H9 (cell line): ENCODE measurements at regions not wholly inside any gene's neighbourhood (a gene's known extent, or its start where the extent isn't known, plus 50 kb on each side); places are given as distances from the start of the nearest gene placed in this dataset.

Experiments used
- DNase-seq: peaks from one replicate; pipeline ENCODE4 v3.0.0-alpha.2; 2017
- H2AFZ ChIP-seq: one replicate; pipeline ENCODE4 v1.6.1; 2013; ENCODE audit warnings: mild to moderate bottlenecking, low read length, control low read depth, moderate library complexity
- H2AK5ac ChIP-seq: 2 replicates; pipeline ENCODE4 v1.6.1; 2013; ENCODE audit warnings: low read length, control low read depth, mixed read lengths; ENCODE audit not compliant: insufficient read length
- H2BK120ac ChIP-seq: one replicate; pipeline ENCODE4 v1.6.1; 2013; ENCODE audit warnings: low read depth, mild to moderate bottlenecking, low read length, control low read depth, inconsistent platforms; ENCODE audit not compliant: poor library complexity, severe bottlenecking
- H2BK12ac ChIP-seq: 2 replicates; pipeline ENCODE4 v1.6.1; 2013; ENCODE audit warnings: low read length, control low read depth, mixed read lengths, low read depth; ENCODE audit not compliant: insufficient read length
- H2BK15ac ChIP-seq: 2 replicates; pipeline ENCODE4 v1.6.1; 2013; ENCODE audit warnings: low read depth, low read length, control low read depth
- H2BK20ac ChIP-seq: one replicate; pipeline ENCODE4 v1.6.1; 2013; ENCODE audit warnings: low read depth, mild to moderate bottlenecking, low read length, control low read depth, inconsistent platforms; ENCODE audit not compliant: poor library complexity, severe bottlenecking
- H2BK5ac ChIP-seq: 2 replicates; pipeline ENCODE4 v1.6.1; 2013; ENCODE audit warnings: low read length, control low read depth, mixed read lengths; ENCODE audit not compliant: insufficient read length
- H3K14ac ChIP-seq: 2 replicates; pipeline ENCODE4 v1.6.1; 2013; ENCODE audit warnings: low read length, control low read depth; ENCODE audit not compliant: insufficient read depth
- H3K18ac ChIP-seq: 2 replicates; pipeline ENCODE4 v1.6.1; 2013; ENCODE audit warnings: low read depth, mild to moderate bottlenecking, mixed read lengths, low read length, control low read depth; ENCODE audit not compliant: insufficient read length
- H3K23ac ChIP-seq: 2 replicates; pipeline ENCODE4 v1.6.1; 2013; ENCODE audit warnings: low read length, control low read depth, mixed read lengths, low read depth; ENCODE audit not compliant: insufficient read length
- H3K23me2 ChIP-seq: 2 replicates; pipeline ENCODE4 v1.6.1; 2013; ENCODE audit warnings: low read depth, mild to moderate bottlenecking, mixed read lengths, low read length, control low read depth; ENCODE audit not compliant: insufficient read length, poor library complexity, severe bottlenecking
- H3K27ac ChIP-seq: 2 replicates; pipeline ENCODE4 v1.5.1; 2013; ENCODE audit warnings: low read length, control low read depth, mixed read lengths, low read depth; ENCODE audit not compliant: insufficient read length
- H3K27me3 ChIP-seq: 2 replicates; pipeline ENCODE4 v1.6.1; 2013; ENCODE audit warnings: low read length, control low read depth, inconsistent platforms; ENCODE audit not compliant: insufficient read depth
- H3K4ac ChIP-seq: 2 replicates; pipeline ENCODE4 v1.6.1; 2013; ENCODE audit warnings: low read depth, mild to moderate bottlenecking, control low read depth, inconsistent platforms, low read length, moderate library complexity
- H3K4me1 ChIP-seq: 2 replicates; pipeline ENCODE4 v1.6.1; 2013; ENCODE audit warnings: low read length, control low read depth, inconsistent platforms; ENCODE audit not compliant: insufficient read depth
- H3K4me2 ChIP-seq: 2 replicates; pipeline ENCODE4 v1.6.1; 2013; ENCODE audit warnings: low read length, control low read depth, mixed read lengths; ENCODE audit not compliant: insufficient read length, insufficient read depth
- H3K56ac ChIP-seq: 2 replicates; pipeline ENCODE4 v1.6.1; 2013; ENCODE audit warnings: low read depth, mild to moderate bottlenecking, mixed read lengths, low read length, control low read depth; ENCODE audit not compliant: insufficient read length
- H3K79me1 ChIP-seq: 2 replicates; pipeline ENCODE4 v1.6.1; 2013; ENCODE audit warnings: low read depth, mild to moderate bottlenecking, moderate library complexity, low read length, control low read depth, inconsistent platforms; ENCODE audit not compliant: insufficient read depth, poor library complexity, severe bottlenecking
- H3K79me2 ChIP-seq: 2 replicates; pipeline ENCODE4 v1.6.1; 2013; ENCODE audit warnings: low read length, control low read depth, inconsistent platforms; ENCODE audit not compliant: insufficient read depth
- H3K9ac ChIP-seq: 2 replicates; pipeline ENCODE4 v1.6.1; 2013; ENCODE audit warnings: low read length, control low read depth, mixed read lengths; ENCODE audit not compliant: insufficient read length; ENCODE audit errors: extremely low read depth
- H3K9me3 ChIP-seq: one replicate; pipeline ENCODE4 v1.6.1; 2013; ENCODE audit warnings: low read depth, low read length, inconsistent platforms; ENCODE audit not compliant: control insufficient read depth
- H3T11ph ChIP-seq: one replicate; pipeline ENCODE4 v1.6.1; 2013; ENCODE audit warnings: mild to moderate bottlenecking, low read length, control low read depth, inconsistent platforms
- H4K20me1 ChIP-seq: one replicate; pipeline ENCODE4 v1.6.1; 2013; ENCODE audit not compliant: control insufficient read depth, insufficient read length, insufficient read depth
- H4K5ac ChIP-seq: 2 replicates; pipeline ENCODE4 v1.6.1; 2013; ENCODE audit warnings: low read depth, mild to moderate bottlenecking, mixed read lengths, low read length, control low read depth; ENCODE audit not compliant: insufficient read length
- H4K8ac ChIP-seq: replicated peaks from 2 replicates; pipeline ENCODE4 v1.6.1; 2013; ENCODE audit warnings: low read length, control low read depth, mixed read lengths, low read depth; ENCODE audit not compliant: insufficient read length
- H4K91ac ChIP-seq: 2 replicates; pipeline ENCODE4 v1.6.1; 2013; ENCODE audit warnings: low read depth, mild to moderate bottlenecking, moderate library complexity, mixed read lengths, low read length, control low read depth; ENCODE audit not compliant: insufficient read length
- H3K27ac Mint-ChIP-seq, 3 experiments: 2 replicates in 2 of 3; 3 replicates in 1 of 3; pipeline ENCODE4 v1.8.0; 2020 to 2021; ENCODE audit warnings: mixed read lengths in 3 of 3, mild to moderate bottlenecking in 1 of 3, moderate library complexity in 1 of 3
- H3K27me3 Mint-ChIP-seq: 2 replicates; pipeline ENCODE4 v1.8.0; 2021; ENCODE audit warnings: low read depth, mild to moderate bottlenecking, moderate library complexity, mixed read lengths
- H3K36me3 Mint-ChIP-seq, 3 experiments: 2 replicates in 2 of 3; 3 replicates in 1 of 3; pipeline ENCODE4 v1.8.0; 2020 to 2021; ENCODE audit warnings: low read depth in 3 of 3, mixed read lengths in 3 of 3; ENCODE audit not compliant: insufficient read depth in 1 of 3
- H3K4me1 Mint-ChIP-seq, 2 experiments: 2 replicates each; pipeline ENCODE4 v1.8.0; 2020; ENCODE audit warnings: mixed read lengths in 2 of 2
- H3K4me3 Mint-ChIP-seq, 2 experiments: 2 replicates in 1 of 2; 3 replicates in 1 of 2; pipeline ENCODE4 v1.8.0; 2020 to 2021; ENCODE audit warnings: mild to moderate bottlenecking in 2 of 2, mixed read lengths in 2 of 2, moderate library complexity in 1 of 2
- H3K9me3 Mint-ChIP-seq, 2 experiments: 2 replicates in 1 of 2; 3 replicates in 1 of 2; pipeline ENCODE4 v1.8.0; 2020; ENCODE audit warnings: mild to moderate bottlenecking in 2 of 2, mixed read lengths in 2 of 2, moderate library complexity in 1 of 2
- WGBS: extraction: QIAGEN DNeasy Blood & Tissue Kit; methylation state at CpG from one replicate; pipeline ENCODE4 v1.1.7; 2013; ENCODE audit warnings: missing lambda C conversion rate, low lambda C conversion rate, mixed read lengths; ENCODE audit not compliant: insufficient read length; ENCODE audit errors: extremely low coverage; 5-methylcytosine and 5-hydroxymethylcytosine counted together
- TF ChIP-seq, protein P1 (sequence below): fragments of 200-600 bp; sonication (generic); conservative IDR thresholded peaks from 3 replicates; pipeline ENCODE4 v1.8.0; 2021; ENCODE audit warnings: antibody characterized with exemption, mild to moderate bottlenecking

GRCh38 chr6:160859822-160860221 is 131.7 kb upstream of the MAP3K4 start:
- H3K27ac Mint-ChIP-seq, result no peak overlapping the region
- TF ChIP-seq, protein P1, sequence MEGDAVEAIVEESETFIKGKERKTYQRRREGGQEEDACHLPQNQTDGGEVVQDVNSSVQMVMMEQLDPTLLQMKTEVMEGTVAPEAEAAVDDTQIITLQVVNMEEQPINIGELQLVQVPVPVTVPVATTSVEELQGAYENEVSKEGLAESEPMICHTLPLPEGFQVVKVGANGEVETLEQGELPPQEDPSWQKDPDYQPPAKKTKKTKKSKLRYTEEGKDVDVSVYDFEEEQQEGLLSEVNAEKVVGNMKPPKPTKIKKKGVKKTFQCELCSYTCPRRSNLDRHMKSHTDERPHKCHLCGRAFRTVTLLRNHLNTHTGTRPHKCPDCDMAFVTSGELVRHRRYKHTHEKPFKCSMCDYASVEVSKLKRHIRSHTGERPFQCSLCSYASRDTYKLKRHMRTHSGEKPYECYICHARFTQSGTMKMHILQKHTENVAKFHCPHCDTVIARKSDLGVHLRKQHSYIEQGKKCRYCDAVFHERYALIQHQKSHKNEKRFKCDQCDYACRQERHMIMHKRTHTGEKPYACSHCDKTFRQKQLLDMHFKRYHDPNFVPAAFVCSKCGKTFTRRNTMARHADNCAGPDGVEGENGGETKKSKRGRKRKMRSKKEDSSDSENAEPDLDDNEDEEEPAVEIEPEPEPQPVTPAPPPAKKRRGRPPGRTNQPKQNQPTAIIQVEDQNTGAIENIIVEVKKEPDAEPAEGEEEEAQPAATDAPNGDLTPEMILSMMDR, result no peak

More at GRCh38 chr6:160859822-160860221, 131.7 kb upstream of the MAP3K4 start:
- no peaks in the 10 kb centered on the region for H3K4me1 Mint-ChIP-seq
- Histone ChIP-seq H3K79me1 (no peaks in the 10 kb centered on the region), H3K27ac (no peak overlapping the region), H2BK12ac (no peak overlapping the region), H2AK5ac (no peak overlapping the region), H3T11ph (no peak overlapping the region), H3K56ac (no peak overlapping the region), H2BK15ac (no peak overlapping the region), H2BK20ac (no peak overlapping the region), H2BK120ac (no peak overlapping the region), H3K79me2 (no peaks in the 10 kb centered on the region), H3K4ac (no peak overlapping the region), H3K23ac (no peak overlapping the region), H3K27me3 (no peaks in the 10 kb centered on the region), H3K14ac (no peak overlapping the region), H4K8ac (no peak overlapping the region), H3K18ac (no peak overlapping the region), H3K23me2 (no peaks in the 10 kb centered on the region), H2BK5ac (no peak overlapping the region), H3K4me2 (no peak overlapping the region), H4K91ac (no peak overlapping the region), H3K9me3 (no peaks in the 10 kb centered on the region), H4K5ac (no peak overlapping the region), H3K4me1 (no peaks in the 10 kb centered on the region), H2AFZ (no peak overlapping the region), H3K9ac (no peak overlapping the region), H4K20me1 (no peaks in the 10 kb centered on the region)
- WGBS, result no CpG with 5 or more reads among the region's 9 CpGs
- no peak overlapping the region for H3K4me3 Mint-ChIP-seq
- no peaks in the 10 kb centered on the region for H3K36me3 Mint-ChIP-seq
- DNase-seq, result no peak
- no peaks in the 10 kb centered on the region for H3K27me3 Mint-ChIP-seq
- no peaks in the 10 kb centered on the region for H3K9me3 Mint-ChIP-seq
